H1 (cell line): ENCODE measurements at regions not wholly inside any gene's neighbourhood (a gene's known extent, or its start where the extent isn't known, plus 50 kb on each side); places are given as distances from the start of the nearest gene placed in this dataset.

Experiments used
- CTCF ChIA-PET: fragments of 300-600 bp; sonication (Branson Sonifier 250); formaldehyde crosslinking; loops from one replicate; lab custom pipeline; 2021; ENCODE audit not compliant: partially characterized antibody; lab: Charles Lee
- POLR2A ChIA-PET: fragments of 300-600 bp; sonication (Branson Sonifier 250); formaldehyde crosslinking; loops from one replicate; lab custom pipeline; 2021; ENCODE audit warnings: inconsistent platforms; ENCODE audit not compliant: partially characterized antibody; lab: Charles Lee
- DNase-seq, 2 experiments: peaks; one replicate each; pipeline versions ENCODE4 v3.0.0 to v3.0.0-alpha.2; 2010 to 2022; ENCODE audit warnings: low spot score in 2 of 2, low read depth in 1 of 2, mixed read lengths in 1 of 2
- FAIRE-seq: peaks from 2 replicates; lab custom pipeline; 2011; peaks lifted over from hg19 to GRCh38; lab: Jason Lieb, UNC
- H2AFZ ChIP-seq: 2 replicates; pipeline ENCODE4 v1.8.1; 2012; ENCODE audit warnings: low read length, inconsistent platforms
- H2AK5ac ChIP-seq: 2 replicates; pipeline ENCODE4 v1.6.1; 2013; ENCODE audit warnings: low read depth, low read length
- H2BK120ac ChIP-seq: replicated peaks from 2 replicates; pipeline ENCODE3; 2013; ENCODE audit warnings: low read depth, low read length, inconsistent platforms
- H2BK12ac ChIP-seq: 2 replicates; pipeline ENCODE4 v1.6.1; 2013; ENCODE audit warnings: low read depth, low read length
- H2BK15ac ChIP-seq: 2 replicates; pipeline ENCODE4 v1.6.1; 2013; ENCODE audit warnings: low read length
- H2BK20ac ChIP-seq: 2 replicates; pipeline ENCODE4 v1.6.1; 2013; ENCODE audit warnings: low read length
- H2BK5ac ChIP-seq: 2 replicates; pipeline ENCODE4 v1.6.1; 2013; ENCODE audit warnings: low read depth, low read length
- H3K14ac ChIP-seq: 2 replicates; pipeline ENCODE4 v1.6.1; 2013; ENCODE audit warnings: inconsistent platforms; ENCODE audit not compliant: insufficient read length
- H3K18ac ChIP-seq: 2 replicates; pipeline ENCODE4 v1.6.1; 2013; ENCODE audit warnings: low read length; ENCODE audit errors: extremely low read depth
- H3K23ac ChIP-seq: 2 replicates; pipeline ENCODE4 v1.6.1; 2013; ENCODE audit warnings: inconsistent platforms; ENCODE audit not compliant: insufficient read length
- H3K23me2 ChIP-seq: 2 replicates; pipeline ENCODE4 v1.6.1; 2013; ENCODE audit warnings: low read depth, low read length
- H3K27ac ChIP-seq: 2 replicates; pipeline ENCODE4 v1.6.1; 2011; ENCODE audit warnings: low read depth, low read length, inconsistent platforms
- H3K27me3 ChIP-seq, 4 experiments: replicated peaks in 1 of 4; 1 replicate in 1 of 4; 2 replicates in 3 of 4; pipeline versions ENCODE4 v1.6.1 to v1.8.1; 2011 to 2013; ENCODE audit warnings: low read length in 3 of 4, mild to moderate bottlenecking in 3 of 4, inconsistent platforms in 2 of 4, mixed read lengths in 2 of 4, moderate library complexity in 1 of 4; ENCODE audit not compliant: control insufficient read depth in 3 of 4, insufficient read depth in 3 of 4; ENCODE audit errors: extremely low read depth in 1 of 4
- H3K36me3 ChIP-seq, 4 experiments: 2 replicates each; pipeline versions ENCODE4 v1.6.1 to v1.8.1; 2011 to 2013; ENCODE audit warnings: mild to moderate bottlenecking in 4 of 4, low read length in 3 of 4, moderate library complexity in 2 of 4, control low read depth in 1 of 4, inconsistent platforms in 1 of 4; ENCODE audit not compliant: insufficient read depth in 4 of 4, control insufficient read depth in 2 of 4
- H3K4ac ChIP-seq: replicated peaks from 2 replicates; pipeline ENCODE3; 2013; ENCODE audit warnings: low read length, low read depth, mixed read lengths, inconsistent platforms; ENCODE audit not compliant: insufficient read length
- H3K4me1 ChIP-seq, 4 experiments: replicated peaks in 1 of 4; 1 replicate in 1 of 4; 2 replicates in 3 of 4; pipeline versions ENCODE4 v1.6.1 to v1.8.1; 2011 to 2013; ENCODE audit warnings: low read length in 3 of 4, inconsistent platforms in 2 of 4, mixed read lengths in 1 of 4; ENCODE audit not compliant: insufficient read depth in 4 of 4, control insufficient read depth in 3 of 4
- H3K4me2 ChIP-seq, 2 experiments: 2 replicates each; pipeline versions ENCODE4 v1.6.1 to v1.8.1; 2011 to 2013; ENCODE audit warnings: low read depth in 2 of 2, low read length in 2 of 2, control low read depth in 1 of 2, inconsistent platforms in 1 of 2, mild to moderate bottlenecking in 1 of 2; ENCODE audit not compliant: insufficient read depth in 1 of 2
- H3K4me3 ChIP-seq, 4 experiments: fragments of 200-600, 300-600 bp in 1 of 4; sonication (generic), shearing (Covaris generic), sonication (Bioruptor Twin) in 1 of 4; 2 replicates each; pipeline versions ENCODE4 v1.5.1 to v1.8.1; 2011 to 2016; ENCODE audit warnings: low read length in 4 of 4, low read depth in 3 of 4, control low read depth in 2 of 4, inconsistent platforms in 2 of 4, mild to moderate bottlenecking in 2 of 4, mixed read lengths in 1 of 4, moderate library complexity in 1 of 4; ENCODE audit not compliant: insufficient read depth in 2 of 4; ENCODE audit errors: extremely low read depth in 1 of 4
- H3K56ac ChIP-seq: replicated peaks from 2 replicates; pipeline ENCODE3; 2013; ENCODE audit warnings: low read depth, mild to moderate bottlenecking, mixed read lengths, low read length, inconsistent platforms; ENCODE audit not compliant: insufficient read length
- H3K79me1 ChIP-seq: 2 replicates; pipeline ENCODE4 v1.6.1; 2013; ENCODE audit warnings: low read depth, low read length, control low read depth
- H3K79me2 ChIP-seq, 2 experiments: 2 replicates each; pipeline versions ENCODE4 v1.6.1 to v1.8.1; 2012 to 2013; ENCODE audit warnings: low read length in 2 of 2, mild to moderate bottlenecking in 2 of 2, inconsistent platforms in 1 of 2; ENCODE audit not compliant: insufficient read depth in 2 of 2, control insufficient read depth in 1 of 2
- H3K9ac ChIP-seq, 4 experiments: replicated peaks in 1 of 4; 1 replicate in 1 of 4; 2 replicates in 3 of 4; pipeline versions ENCODE4 v1.6.1 to v1.8.1; 2011 to 2013; ENCODE audit warnings: low read depth in 3 of 4, low read length in 3 of 4, control low read depth in 2 of 4, mild to moderate bottlenecking in 2 of 4, moderate library complexity in 2 of 4, inconsistent platforms in 1 of 4; ENCODE audit errors: extremely low read depth in 1 of 4
- H3K9me3 ChIP-seq, 2 experiments: 2 replicates each; pipeline versions ENCODE4 v1.6.1 to v1.8.1; 2012 to 2013; ENCODE audit warnings: mild to moderate bottlenecking in 2 of 2, moderate library complexity in 2 of 2, control low read depth in 1 of 2, inconsistent platforms in 1 of 2, low read depth in 1 of 2, low read length in 1 of 2, mixed read lengths in 1 of 2; ENCODE audit not compliant: insufficient read depth in 2 of 2
- H4K20me1 ChIP-seq, 2 experiments: replicated peaks in 1 of 2; 2 replicates each; pipeline versions ENCODE3 to v1.8.1; 2011 to 2013; ENCODE audit warnings: inconsistent platforms in 2 of 2, low read length in 2 of 2, mild to moderate bottlenecking in 1 of 2; ENCODE audit not compliant: insufficient read depth in 2 of 2, control insufficient read depth in 1 of 2
- H4K5ac ChIP-seq: 2 replicates; pipeline ENCODE4 v1.6.1; 2013; ENCODE audit warnings: low read length, low read depth, mixed read lengths, inconsistent platforms; ENCODE audit not compliant: insufficient read length
- H4K8ac ChIP-seq: 2 replicates; pipeline ENCODE4 v1.8.0; 2013; ENCODE audit warnings: mild to moderate bottlenecking, moderate library complexity, low read length, inconsistent platforms; ENCODE audit not compliant: insufficient read depth; ENCODE audit errors: extremely low read depth
- H4K91ac ChIP-seq: replicated peaks from 2 replicates; pipeline ENCODE3; 2013; ENCODE audit warnings: low read length, mixed read lengths, inconsistent platforms; ENCODE audit not compliant: insufficient read length
- ATF3 ChIP-seq: IDR thresholded peaks from 2 replicates; pipeline ENCODE4 v1.6.1; 2011; ENCODE audit warnings: low read depth, mild to moderate bottlenecking, low read length; ENCODE audit not compliant: insufficient read depth
- CBX8 ChIP-seq: fragments of 300-800, 300-1000 bp; sonication (generic); IDR thresholded peaks from 2 replicates; pipeline ENCODE4 v1.7.1; 2016; ENCODE audit warnings: low read depth, low read length, borderline replicate concordance
- CREB1 ChIP-seq: IDR thresholded peaks from 2 replicates; pipeline ENCODE4 v1.6.1; 2012; ENCODE audit warnings: inconsistent platforms
- CTCF ChIP-seq, 3 experiments: IDR thresholded peaks; 1 replicate in 2 of 3; 2 replicates in 1 of 3; pipeline versions ENCODE4 v1.5.1 to v1.6.1; 2011; ENCODE audit warnings: low read length in 3 of 3, mild to moderate bottlenecking in 3 of 3, inconsistent platforms in 2 of 3, low read depth in 1 of 3, moderate library complexity in 1 of 3; ENCODE audit not compliant: insufficient read depth in 1 of 3; ENCODE audit errors: control extremely low read depth in 1 of 3
- JUND ChIP-seq: IDR thresholded peaks from 2 replicates; pipeline ENCODE4 v1.6.1; 2011; ENCODE audit warnings: mild to moderate bottlenecking, improper control_type of control experiment, low read length
- POLR2A ChIP-seq, 2 experiments: IDR thresholded peaks; 1 replicate in 1 of 2; 2 replicates in 1 of 2; pipeline ENCODE4 v1.6.1; 2011; ENCODE audit warnings: low read depth in 2 of 2, low read length in 2 of 2, mild to moderate bottlenecking in 2 of 2; ENCODE audit errors: control extremely low read depth in 1 of 2
- RAD21 ChIP-seq, 2 experiments: IDR thresholded peaks in 1 of 2; conservative IDR thresholded peaks in 1 of 2; 2 replicates each; pipeline ENCODE4 v1.6.1; 2011; ENCODE audit warnings: low read depth in 2 of 2, low read length in 2 of 2, improper control_type of control experiment in 1 of 2, inconsistent platforms in 1 of 2, mild to moderate bottlenecking in 1 of 2, moderate library complexity in 1 of 2
- RXRA ChIP-seq: IDR thresholded peaks from 2 replicates; pipeline ENCODE4 v1.6.1; 2011; ENCODE audit warnings: low read depth, mild to moderate bottlenecking, low read length, moderate library complexity; ENCODE audit not compliant: insufficient read depth
- TEAD4 ChIP-seq: IDR thresholded peaks from 2 replicates; pipeline ENCODE4 v1.6.1; 2012; ENCODE audit warnings: low read depth, low read length, inconsistent platforms, mixed read lengths
- WGBS, 2 experiments: shearing (Covaris generic) in 1 of 2; methylation state at CpG; one replicate each; pipeline versions ENCODE4 v1.1.6 to v1.1.7; 2013 to 2015; ENCODE audit warnings: low lambda C conversion rate in 2 of 2, mixed read lengths in 2 of 2, inconsistent platforms in 1 of 2, low coverage in 1 of 2, missing lambda C conversion rate in 1 of 2; ENCODE audit not compliant: insufficient replicate concordance in 2 of 2, insufficient coverage in 1 of 2, insufficient read length in 1 of 2; ENCODE audit errors: extremely low coverage in 1 of 2, missing lambda C conversion rate in 1 of 2; 5-methylcytosine and 5-hydroxymethylcytosine counted together

DNA sequence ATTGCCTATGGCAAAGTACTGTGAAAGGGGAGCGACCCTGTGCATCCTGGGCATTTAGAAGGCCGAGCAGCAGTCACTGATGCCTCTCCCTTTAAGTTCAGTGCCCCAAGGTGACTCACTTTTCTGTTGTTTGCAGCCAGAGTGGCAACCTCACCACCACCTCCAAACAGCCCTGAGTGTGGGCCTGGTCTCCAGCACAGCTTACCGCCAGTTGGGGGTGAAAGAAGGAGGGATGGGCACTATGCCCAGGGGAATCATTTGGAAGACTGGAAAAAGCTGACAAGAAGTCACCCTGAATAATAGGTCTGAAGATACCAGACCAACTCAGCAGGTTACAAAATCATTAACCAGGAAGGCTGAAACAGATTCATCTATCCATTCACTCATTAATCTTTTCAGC is 571.8 kb downstream of the EPHB1 start:
- Histone ChIP-seq H4K5ac (no peak overlapping the region), H3K79me2 (no peaks in the 10 kb centered on the region), H3K18ac (no peak overlapping the region), H3K23ac (no peak overlapping the region), H2BK12ac (no peak overlapping the region), H3K79me1 (no peaks in the 10 kb centered on the region), H3K36me3 (no peaks in the 10 kb centered on the region), H3K4me2 (no peak overlapping the region), H3K9me3 (0 out of 4 replicates have a peak, but pooled peaks cover 0 to 3% of the 10 kb centered on the region in 2 experiments), H3K9ac (no peak overlapping the region), H4K8ac (no peak overlapping the region), H2AFZ (no peak overlapping the region), H2BK20ac (no peak overlapping the region), H2AK5ac (no peak overlapping the region), H3K4me1 (no peaks in the 10 kb centered on the region; a peak in 1 of 7 replicates), H2BK120ac (no peak overlapping the region), H3K23me2 (no peaks in the 10 kb centered on the region), H3K27ac (no peak overlapping the region), H3K4me3 (no peak overlapping the region), H3K56ac (no peak overlapping the region), H2BK15ac (no peak overlapping the region), H3K27me3 (no peaks in the 10 kb centered on the region), H4K20me1 (no peaks in the 10 kb centered on the region), H3K4ac (no peak overlapping the region), H3K14ac (no peak overlapping the region), H2BK5ac (no peak overlapping the region), H4K91ac (no peak overlapping the region)
- ChIA-PET POLR2A (no interaction called here), CTCF (interaction anchor here (1.0 to 1.5 kb wide), 2 partner anchors 10 to 15 kb away, joined by 3 to 8 read pairs; no protein-coding TSS in a partner anchor)
- FAIRE-seq, result no peak
- WGBS, 2 experiments, result 98% methylated on average over 3 of the region's 3 CpGs; no CpG with 5 or more reads in 1 of the 2 experiments
- DNase-seq, result no peak
- TF ChIP-seq CBX8 (no peak), TEAD4 (no peak), ATF3 (no peak), CREB1 (no peak), POLR2A (IDR thresholded peaks at IDR 0.05; ENCODE audit: control extremely low read depth in 1 of 2, low read depth in 2 of 2, low read length in 2 of 2) (no peak), RAD21 (IDR thresholded peaks at IDR 0.05 in 1 of 2, conservative IDR thresholded peaks at IDR 0.05 in 1 of 2; ENCODE audit: low read depth in 2 of 2, low read length in 2 of 2) (no peak), JUND (no peak), RXRA (no peak), CTCF (IDR thresholded peaks at IDR 0.05; ENCODE audit: control extremely low read depth in 1 of 3, insufficient read depth in 1 of 3, low read depth in 1 of 3, low read length in 3 of 3) (no peak)
